ENCODE measurements at regions not wholly inside any gene's neighbourhood (a gene's known extent, or its start where the extent isn't known, plus 50 kb on each side); places are given as distances from the start of the nearest gene placed in this dataset.

DNA sequence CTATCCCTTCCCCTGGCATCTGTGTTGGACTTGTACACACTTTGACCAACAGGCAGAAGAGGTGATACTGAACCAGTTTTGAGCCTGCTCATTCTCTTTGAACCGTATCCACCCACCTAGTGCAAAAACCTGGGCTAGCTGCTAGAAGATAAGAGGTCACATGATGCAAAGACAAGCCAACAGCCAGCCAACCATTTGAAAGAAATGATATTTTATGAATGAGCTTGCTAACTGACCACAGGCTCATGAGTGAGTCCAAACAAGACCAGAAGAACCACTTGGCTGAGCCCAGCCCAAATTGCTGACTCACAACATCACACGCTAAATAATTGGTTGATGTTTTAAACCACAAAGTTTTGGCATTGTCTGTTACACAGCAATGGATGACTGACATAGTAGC, 74.0 kb upstream of the CTNNB1 start:
- TF ChIP-seq, protein P1, sequence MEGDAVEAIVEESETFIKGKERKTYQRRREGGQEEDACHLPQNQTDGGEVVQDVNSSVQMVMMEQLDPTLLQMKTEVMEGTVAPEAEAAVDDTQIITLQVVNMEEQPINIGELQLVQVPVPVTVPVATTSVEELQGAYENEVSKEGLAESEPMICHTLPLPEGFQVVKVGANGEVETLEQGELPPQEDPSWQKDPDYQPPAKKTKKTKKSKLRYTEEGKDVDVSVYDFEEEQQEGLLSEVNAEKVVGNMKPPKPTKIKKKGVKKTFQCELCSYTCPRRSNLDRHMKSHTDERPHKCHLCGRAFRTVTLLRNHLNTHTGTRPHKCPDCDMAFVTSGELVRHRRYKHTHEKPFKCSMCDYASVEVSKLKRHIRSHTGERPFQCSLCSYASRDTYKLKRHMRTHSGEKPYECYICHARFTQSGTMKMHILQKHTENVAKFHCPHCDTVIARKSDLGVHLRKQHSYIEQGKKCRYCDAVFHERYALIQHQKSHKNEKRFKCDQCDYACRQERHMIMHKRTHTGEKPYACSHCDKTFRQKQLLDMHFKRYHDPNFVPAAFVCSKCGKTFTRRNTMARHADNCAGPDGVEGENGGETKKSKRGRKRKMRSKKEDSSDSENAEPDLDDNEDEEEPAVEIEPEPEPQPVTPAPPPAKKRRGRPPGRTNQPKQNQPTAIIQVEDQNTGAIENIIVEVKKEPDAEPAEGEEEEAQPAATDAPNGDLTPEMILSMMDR (IDR thresholded peaks at IDR 0.05; ENCODE audit: extremely low read depth, missing control alignments): no peak
- no peak for DNase-seq (ENCODE audit: low spot score)

DNA sequence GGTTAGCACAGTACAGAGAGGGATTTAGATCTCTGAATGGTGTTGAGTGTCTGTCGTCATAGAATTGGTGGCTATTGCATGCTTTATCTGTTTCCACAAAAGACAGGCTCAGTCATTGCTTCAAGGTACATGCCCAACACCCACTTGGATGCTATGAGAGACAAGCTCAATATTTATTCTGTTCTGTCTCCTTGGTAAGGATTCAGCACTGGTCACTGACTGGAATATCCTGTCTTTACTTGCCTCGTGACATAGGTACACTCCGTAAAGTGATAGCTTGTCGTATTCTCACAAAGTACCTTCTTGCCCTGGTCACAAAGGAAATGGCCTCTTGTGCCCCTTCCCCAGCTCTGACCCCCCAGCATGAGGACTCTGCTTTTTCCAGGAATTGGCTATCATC, 72.8 kb upstream of the CTNNB1 start:
- no peak for DNase-seq (ENCODE audit: low spot score)
- TF ChIP-seq, protein P1 (IDR thresholded peaks at IDR 0.05; ENCODE audit: extremely low read depth, missing control alignments): no peak

DNA sequence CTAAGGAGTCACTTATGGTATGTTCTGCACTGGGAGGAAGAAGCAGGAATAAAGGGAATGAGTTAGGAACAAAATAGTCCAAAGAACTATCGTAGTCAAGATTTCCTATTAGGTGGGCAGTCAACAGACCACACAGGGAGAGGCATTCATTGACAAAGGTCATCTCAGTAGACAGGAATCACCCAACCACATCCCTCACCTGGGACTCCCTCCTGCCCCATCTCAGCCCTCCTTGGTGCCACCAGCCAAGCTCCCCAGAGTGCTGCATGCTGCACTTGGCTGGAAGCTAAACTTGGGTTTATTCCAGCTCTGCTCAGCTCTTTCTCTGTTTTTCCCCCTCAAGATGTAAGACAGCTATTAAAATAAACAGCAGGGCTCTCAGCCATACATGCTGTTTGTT, 72.3 kb upstream of the CTNNB1 start:
- no peak for DNase-seq (ENCODE audit: low spot score)
- TF ChIP-seq, protein P1 (IDR thresholded peaks at IDR 0.05; ENCODE audit: extremely low read depth, missing control alignments): no peak

DNA sequence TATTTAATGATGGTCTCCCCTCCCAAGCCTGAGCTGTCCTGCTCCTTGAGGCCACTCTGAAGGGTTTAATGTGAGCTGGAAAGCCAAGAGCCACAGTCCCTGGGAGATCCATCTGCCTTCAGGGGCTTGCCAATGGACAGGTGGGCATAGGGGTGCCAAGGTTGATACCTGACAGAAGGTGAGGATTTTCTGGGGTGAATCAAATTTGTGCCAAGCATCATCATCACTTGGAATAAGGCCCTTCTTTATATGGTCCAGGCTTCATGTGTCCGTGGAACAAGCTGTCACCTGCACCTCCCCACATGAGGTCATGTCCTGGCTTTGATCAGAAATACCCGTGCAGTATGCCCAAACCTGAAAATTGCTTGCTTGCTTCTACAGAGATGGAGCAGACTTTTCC, 71.9 kb upstream of the CTNNB1 start:
- TF ChIP-seq, protein P1 (IDR thresholded peaks at IDR 0.05; ENCODE audit: extremely low read depth, missing control alignments): no peak
- no peak for DNase-seq (ENCODE audit: low spot score)

DNA sequence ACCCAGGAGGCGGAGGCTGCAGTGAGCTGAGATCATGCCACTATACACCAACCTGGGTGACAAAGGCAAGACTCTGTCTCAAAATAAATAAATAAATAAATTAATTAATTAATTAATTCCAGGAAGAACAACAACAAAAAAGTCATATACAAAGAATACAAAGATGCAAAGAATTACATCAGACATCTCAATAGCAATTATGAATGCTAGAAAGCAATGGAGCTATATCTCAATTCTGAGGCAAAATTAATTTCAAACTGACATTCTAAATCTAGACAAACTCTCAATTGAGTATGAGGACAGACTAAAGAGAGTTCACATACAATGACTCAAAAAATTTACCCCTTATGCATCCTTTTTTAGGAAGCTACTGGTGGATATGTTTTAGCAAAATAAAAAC, 69.6 kb upstream of the CTNNB1 start:
- TF ChIP-seq, protein P1 (IDR thresholded peaks at IDR 0.05; ENCODE audit: extremely low read depth, missing control alignments): no peak
- no peak for DNase-seq (ENCODE audit: low spot score)

DNA sequence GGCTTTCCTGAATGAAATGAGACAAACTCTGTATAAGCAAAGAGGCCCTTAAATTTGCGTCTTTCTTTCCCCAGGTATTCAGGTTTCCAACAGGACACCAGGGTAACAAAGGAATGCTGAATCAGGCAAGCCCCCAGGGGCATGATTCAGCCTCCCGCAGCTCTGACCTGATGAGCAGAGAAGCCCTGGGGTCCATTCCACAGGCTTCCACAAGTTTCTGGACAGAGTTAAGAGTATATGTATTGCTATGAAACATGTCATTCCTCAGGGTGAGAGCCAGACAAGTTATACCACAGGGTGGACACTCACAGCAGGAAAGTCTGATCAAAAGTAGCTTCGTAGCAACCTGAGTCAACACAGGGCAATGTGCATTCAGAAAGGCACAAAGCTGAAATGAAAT, 68.1 kb upstream of the CTNNB1 start:
- TF ChIP-seq, protein P1 (IDR thresholded peaks at IDR 0.05; ENCODE audit: extremely low read depth, missing control alignments): no peak
- no peak for DNase-seq (ENCODE audit: low spot score)

DNA sequence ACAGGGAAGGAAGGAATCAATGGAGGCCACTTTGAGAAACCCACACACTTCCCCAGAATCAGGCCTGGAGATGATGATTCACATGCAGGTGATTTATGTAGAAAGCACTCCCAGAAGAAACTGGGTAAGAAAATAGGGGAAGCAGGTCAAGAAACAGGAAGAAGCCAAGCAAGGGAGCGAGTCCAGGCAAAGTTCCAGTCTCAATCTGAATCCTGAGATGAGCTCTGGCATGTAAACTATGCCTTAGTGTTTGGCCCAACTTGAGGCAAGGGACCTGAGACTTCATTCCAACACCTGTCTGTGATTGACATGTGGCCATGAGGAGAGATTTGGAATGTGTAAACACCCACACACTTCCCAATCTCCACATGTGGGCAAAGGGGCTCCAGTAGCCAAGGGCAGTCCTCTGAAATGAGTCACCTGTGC, 61.6 kb upstream of the CTNNB1 start:
- TF ChIP-seq, protein P1 (IDR thresholded peaks at IDR 0.05; ENCODE audit: extremely low read depth, missing control alignments): no peak
- no peak for DNase-seq (ENCODE audit: low spot score)
